ENCODE measurements at regions not wholly inside any gene's neighbourhood (a gene's known extent, or its start where the extent isn't known, plus 50 kb on each side); places are given as distances from the start of the nearest gene placed in this dataset.

DNA sequence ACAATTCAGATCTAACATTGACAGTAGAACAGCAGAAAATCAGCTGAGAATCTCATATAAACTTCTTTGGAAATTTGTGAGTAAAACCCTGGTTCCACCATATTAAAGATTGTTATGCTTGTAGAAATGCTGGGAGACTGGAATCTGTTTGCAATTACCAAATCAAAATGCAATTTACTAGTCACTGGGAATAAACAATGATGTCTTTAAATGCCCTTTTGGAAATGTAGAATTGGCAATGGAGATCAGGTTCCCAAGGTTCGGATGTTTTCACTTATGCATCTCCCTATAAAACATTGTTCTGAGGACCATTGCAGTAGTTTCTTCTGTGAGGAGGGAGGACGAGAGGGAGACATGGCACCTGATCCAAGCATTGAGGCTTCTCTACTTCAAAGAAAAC lies 384.4 kb downstream of the TMEM167A start:
- no peak for DNase-seq

DNA sequence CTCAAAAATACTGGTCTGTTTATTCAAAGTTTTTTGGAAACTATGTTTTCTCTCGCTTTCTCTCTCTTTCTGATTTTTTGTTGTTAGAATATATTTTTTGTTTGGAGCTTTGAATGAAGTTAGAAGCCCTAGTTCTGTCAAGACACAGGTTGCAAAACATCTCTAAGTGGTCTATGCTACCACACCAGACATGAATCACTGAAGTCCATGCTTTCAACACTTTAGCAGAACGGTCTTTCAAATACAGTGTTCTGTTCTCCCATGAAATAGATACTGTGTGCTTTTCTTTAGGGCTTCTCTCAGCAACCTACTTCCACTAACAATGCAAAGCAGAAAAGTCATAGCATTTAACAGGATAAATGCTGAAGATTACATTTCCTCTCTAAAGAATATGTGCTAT lies 392.5 kb downstream of the TMEM167A start:
- no peak for DNase-seq

DNA sequence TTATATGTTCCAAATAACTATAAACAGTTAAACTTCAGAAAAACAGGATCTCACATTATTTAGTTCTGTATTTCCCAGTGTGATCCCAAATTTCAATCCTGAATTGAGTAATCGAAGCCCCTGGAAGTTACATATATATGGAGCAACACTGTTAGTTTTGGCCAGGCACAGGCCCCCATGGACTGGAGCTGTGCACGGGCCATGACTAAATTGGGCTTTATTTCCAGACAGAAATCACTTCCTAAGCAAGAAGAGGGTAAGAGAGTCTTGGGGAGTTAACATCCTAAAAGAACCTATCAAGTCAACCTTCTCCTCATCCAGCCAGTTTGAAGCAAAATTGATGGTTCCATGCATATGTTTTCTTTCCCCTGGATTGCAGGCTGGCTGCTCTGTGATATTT lies 393.0 kb downstream of the TMEM167A start:
- DNase-seq = no peak

DNA sequence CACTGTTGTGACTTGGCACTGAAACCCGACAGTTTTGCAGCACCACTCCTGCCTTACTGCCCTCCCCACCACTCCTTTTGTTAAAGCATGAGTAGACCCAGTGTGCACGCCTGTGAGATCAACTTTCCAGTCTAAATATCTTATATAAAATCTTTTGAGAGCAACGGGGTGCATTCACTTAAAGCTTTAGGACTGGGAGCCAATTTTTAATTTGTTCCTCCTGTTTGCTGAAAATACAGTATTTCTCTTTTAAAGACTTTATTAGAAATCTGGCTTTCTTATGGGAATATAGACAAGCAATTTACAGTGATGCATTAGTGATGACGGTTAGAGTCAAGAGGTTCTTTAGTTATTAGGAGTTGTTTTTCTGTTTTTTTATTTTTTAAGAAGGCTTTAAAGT lies 397.5 kb downstream of the TMEM167A start:
- DNase-seq = no peak

DNA sequence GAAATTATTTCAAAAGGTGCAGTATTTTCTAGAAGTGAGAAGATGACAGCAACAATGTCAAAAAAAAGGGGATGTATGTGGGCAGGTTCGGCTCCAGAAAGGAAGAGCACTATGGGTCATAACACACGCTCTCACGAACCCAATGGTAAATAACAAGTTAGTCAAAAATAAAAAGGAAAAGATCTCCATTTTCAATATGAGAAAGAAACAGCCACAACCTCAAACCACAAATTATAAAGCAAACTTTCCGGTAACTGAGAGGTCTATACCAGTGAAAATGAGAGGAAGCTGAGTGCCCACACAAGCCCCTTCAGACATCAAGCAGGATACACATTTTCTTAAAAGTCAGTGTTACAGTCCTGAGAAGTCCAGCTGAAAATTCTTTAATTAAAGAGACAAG lies 398.5 kb upstream of the RPS23 start:
- peak; percentile 7 to 44 (median 29) for DNase-seq

DNA sequence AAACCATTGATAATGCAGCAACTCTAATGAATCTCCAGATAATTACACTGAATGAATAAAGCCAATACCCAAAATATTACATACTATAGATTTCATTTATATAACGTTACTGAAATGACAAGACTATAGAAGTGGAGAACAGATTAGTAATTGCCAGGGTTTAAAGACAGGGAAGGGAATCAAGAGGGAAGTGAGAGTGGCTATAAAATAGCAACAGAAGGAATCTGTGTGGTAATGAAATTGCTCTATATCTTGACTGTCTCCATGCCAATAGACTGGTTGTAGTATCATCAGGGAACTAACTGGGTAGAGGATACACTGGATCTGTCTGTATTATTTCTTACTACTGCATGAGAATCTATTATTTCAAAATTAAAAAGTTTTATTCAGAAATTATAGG lies 396.5 kb upstream of the RPS23 start:
- DNase-seq = peak in 2 of 4 experiments; percentile 45 to 54

DNA sequence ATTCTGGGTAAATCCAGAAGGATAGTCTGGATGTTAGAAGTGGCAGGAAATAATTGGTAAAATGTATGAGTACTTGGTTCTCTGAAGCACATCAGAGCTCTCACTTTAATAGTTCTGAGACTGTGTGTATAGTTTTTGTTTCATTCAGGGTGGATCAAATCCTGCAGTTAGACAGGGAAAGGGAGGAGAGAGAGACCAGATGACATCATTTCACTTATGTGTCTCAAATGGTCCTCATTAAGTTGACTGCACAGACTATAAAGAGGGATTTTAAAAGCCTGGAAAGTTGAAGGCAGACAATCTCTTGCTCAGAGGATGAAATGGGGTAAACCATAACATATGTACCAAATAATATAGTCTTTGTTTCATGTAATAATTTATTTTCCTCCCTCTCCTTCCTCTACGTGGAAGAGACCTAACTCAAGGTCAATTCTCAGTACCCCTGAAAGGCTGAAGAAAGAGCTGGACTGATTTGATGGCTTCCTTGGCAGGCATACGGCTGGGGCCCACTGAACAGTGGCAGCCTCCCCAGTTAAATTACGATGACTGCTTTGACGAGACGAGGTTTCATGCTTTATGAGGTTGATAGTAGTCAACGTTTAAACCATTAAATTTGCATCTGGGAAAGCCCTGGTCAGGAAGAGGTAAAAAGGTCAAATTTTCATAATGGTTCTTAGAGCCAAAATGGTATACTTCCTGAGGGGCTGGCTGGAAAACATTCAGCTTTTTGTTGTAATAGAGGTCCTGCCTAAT lies 395.1 kb upstream of the RPS23 start:
- no peak for DNase-seq

DNA sequence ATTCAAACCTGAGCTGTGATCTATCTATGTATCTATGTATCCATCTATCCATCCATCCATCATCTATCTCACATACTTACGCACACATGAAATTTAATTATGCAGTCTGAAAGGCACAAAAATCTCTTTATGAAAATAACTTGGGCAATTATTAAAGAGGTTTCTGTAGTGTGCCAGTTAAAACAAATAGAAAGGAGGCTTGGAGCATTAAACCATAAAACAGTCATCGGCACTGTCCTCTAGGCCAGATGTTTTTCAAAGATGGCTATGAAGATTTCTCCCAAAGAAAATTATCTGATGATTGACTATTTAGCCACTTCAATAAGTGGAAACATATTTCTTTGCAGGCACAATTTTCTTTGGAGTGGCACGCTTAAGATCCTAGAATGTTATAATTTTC lies 392.5 kb upstream of the RPS23 start:
- DNase-seq = no peak

DNA sequence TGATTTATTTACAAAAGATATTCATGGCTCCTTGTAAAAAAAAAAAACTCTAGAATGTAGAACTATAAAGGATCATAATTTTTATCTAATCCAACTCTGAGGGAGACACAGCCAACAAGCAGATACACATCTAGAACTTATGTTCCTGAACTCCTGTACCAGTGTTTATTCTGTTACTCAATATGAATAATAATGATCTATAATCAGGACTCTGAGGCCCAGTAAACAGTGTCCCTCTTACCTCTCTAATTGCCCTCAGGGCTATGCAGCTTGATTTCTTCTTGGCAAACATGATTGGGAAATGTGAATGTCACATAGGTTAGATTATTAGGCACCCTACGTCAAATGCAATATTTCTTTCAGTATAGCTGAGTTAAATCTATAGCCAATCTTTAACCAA lies 391.6 kb upstream of the RPS23 start:
- DNase-seq = no peak

DNA sequence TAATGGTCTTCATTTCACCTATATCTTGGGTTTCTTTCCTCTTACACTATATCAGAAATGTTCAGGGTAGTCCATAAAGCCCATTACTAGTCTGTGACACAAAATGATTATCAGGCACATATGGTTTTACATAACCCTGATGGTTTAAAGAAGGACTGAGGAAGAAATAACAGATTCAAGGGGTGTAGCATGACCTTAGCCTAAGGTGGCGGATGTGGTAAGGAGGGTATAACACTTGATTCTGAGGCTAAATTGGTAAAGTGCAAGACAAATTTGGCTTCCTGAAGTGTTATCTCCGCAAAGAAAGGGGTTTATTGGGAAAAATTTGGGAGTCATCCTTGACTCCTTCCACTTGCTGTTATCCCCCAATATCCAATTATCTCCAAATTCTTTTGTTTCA lies 388.2 kb upstream of the RPS23 start:
- no peak for DNase-seq

DNA sequence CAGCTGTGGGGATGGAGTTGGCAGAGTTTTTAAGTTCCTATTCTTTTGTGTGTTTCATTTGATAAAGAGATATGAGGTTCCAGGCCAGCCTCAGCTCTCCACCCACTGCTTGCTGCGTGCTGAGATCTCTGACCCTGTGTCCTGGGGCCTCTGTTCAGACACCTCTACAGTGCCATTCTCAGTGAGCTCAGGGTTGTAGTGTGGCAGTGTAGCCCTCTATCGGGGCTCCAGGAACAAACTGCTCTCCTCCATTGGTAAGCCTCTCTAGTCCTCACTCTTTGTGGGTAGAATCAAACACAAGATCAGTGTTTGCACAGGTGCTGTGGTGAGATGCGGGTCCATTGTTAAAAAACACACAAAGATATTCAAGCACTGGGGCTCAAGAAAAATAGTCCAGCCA lies 386.6 kb upstream of the RPS23 start:
- no peak for DNase-seq

DNA sequence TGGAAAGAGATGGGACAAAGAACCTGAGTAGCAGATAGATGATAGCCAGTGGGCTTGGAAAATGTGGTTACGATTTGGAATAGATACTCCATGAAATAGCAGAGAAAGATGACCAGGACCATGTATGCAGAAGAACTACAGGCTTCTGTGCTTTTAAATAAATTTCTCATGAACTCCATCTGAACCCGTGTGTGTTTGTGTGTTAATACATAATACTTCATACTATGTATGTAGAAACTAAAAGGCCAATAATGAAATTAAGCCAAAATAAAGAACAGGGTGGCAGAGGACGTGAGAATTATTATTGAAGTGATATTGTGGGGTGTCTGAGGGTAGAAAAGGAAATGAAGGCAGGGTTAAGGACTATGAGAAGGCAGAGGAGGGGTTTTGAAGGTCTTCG lies 385.1 kb upstream of the RPS23 start:
- DNase-seq = no peak

DNA sequence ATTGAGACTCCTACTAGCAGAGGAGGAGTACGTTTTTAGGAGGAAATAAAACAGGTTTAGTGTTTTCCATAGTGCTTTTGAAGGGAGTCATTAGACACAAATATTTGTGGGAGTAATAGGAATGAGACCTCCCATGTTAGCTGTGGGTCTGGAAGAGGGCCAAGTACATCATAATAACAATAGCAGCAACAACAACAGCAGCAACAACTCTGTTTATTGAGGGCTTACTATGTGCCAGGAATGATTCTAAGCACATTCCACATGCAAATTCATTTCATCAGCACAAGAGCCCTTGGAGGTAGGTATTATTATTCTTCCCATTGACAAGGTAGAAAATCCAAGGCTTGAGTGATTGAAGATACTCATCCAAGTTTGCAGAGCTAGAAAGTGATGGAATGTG lies 384.2 kb upstream of the RPS23 start:
- no peak for DNase-seq

DNA sequence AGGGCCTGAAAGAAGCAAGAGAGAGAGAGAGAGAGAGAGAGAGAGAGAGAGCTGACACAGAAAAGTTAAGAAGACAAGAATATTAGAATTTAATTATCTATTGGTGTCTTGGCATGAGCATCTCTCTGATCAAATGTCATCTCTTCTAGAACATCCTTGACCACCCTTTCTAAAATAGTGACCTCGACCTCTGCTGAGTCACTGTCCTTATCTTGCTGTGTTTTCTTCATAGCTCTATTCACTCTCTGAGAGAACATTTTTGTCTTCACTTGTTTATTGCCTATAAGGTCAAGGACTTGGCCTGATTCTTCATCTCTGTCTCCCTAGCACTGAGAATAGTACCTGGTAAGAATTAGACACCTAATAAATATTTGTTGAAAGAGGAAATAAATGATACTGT lies 383.8 kb upstream of the RPS23 start:
- DNase-seq = no peak

DNA sequence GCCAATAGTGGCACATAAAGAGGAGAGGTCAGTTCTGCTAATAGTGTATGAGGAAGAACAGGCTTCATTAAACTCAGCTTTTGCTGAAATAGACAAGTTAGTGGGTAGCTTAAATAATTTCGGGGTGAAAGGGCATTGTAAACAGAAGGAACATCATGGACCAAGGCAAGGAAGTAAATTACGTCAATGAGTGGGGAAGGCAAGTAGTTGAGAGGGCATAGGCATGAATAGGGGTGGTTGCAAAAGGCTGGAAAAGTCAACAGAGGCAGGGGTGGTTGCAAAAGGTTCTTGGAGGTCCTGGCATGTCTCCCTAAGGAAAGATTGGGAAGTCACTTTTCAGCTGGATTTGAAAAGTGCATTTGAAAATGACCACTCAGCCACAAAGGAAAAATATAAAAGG lies 383.3 kb upstream of the RPS23 start:
- peak in 1 of 4 experiments; percentile 8 for DNase-seq

DNA sequence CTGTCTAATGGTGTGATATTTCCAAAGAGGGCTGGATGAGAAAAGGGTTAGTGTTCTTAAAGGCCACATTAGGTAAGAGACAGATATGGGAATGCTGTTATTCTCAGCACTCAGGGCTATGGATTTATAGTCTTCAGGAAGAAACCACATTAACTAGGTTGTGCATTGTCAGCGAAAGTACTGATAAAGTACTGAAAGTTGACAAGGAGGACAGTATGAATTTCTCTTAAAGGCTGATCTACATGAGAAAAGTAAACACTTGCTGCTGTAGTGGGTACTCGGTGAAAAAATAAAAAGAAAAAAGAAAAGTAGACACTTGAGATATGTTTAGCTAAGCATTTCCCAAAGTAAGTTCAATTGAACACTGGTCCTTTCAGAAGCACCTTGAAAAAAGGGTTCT lies 381.0 kb upstream of the RPS23 start:
- DNase-seq = no peak

DNA sequence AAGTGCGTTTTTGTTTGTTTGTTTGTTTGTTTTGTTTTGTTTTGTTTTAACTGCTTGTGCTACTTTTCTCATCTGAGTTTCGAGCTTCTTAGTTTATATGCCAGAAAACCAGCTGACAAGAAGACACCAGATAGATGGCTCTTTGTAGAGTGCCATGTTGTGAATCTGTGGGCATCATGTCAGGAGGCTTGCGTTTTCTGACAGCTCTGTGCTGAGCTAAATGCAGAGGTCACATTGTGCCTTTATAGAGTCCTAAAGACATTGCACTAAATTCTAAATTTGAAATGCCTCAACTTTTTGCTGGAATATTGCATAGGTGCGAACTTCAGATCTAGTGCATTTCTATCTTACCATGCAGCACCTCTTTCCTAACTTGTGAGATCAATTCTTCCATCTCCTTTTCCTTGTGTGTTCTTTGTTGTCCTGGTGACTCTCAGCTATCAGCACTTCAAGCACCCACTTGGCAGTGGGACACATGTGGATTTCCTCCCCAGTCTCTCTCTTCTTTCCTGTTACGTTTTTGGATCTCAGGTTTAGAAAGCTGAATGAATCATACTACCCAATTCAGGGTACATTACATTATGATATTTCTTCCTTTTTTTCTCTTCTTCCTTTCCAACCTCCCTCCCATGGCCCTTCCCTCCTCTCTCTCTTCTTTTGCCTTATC lies 379.0 kb upstream of the RPS23 start:
- no peak for DNase-seq

DNA sequence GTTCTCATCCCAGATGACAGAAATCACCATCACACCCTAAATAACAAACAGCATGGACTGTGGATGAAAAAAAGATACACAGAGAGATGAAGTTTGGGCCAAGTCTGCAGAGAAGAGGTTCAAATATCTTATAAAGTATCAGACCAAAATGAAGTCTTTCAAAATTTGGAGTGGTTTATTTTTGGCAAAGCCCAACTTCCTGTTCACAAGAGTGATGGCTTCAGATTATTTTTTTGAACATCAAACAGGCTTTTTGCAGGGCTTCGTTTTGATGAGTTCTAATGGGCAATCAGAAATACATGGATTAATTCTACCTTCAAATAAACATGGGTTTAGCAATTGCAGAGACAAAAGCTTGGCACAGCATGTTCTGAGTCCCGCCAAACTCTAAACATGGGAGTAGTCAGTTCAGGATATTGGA lies 378.2 kb upstream of the RPS23 start:
- no peak for DNase-seq

DNA sequence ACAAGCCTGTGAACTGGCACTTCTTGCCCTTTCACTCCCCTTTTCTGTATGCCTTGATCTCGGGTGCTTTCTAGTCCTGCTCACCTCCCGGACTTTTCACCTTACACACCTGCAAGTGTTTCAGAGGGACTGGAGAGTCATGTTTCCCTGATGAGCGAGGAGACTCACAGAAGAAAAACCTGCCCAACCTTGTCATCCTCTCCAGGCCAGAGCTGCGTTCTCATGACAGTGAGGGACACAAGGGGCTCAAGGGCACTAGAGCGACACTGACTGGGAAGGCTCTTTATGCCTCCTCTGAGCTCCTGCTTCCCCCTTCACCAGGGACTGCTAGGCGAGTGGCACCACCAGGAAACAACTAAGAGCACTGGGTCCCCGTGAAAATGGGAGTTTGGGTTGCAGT lies 376.9 kb upstream of the RPS23 start:
- no peak for DNase-seq

DNA sequence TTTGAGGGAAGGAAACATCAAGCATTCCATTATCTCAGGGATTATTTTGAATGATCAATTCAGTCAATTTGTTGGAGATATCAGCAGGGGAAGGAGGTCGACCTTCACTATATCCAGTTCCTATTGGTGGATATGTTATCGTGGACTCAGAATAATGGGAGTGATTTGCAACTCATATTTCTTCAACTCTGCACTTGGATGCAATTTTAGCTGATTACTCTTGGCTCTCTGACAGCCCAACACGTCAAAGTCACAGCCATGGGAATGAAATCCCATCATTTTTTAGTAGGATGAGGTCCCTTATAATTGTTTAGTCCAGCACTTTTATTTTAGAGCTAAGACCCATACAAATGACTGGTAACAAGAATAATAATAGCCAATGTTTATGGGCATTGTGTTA lies 371.8 kb upstream of the RPS23 start:
- DNase-seq = no peak

DNA sequence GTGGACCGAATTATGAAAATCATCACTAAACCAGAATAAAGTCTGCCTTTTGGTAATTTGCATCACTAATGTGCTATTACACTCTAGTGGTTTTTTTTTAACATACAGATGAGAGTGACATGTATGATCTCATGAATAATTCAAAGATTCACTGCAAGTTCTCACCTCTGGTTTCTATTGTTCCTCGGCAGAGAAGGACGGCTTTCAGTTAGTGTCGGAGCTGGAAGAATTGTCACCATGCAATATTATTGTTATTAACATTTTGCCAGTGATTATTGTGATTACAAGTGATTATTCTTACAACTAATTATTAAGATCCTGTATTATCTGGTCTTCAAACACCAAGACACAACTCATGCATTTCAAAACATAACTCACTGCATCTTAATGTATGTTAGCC lies 366.6 kb upstream of the RPS23 start:
- no peak for DNase-seq

DNA sequence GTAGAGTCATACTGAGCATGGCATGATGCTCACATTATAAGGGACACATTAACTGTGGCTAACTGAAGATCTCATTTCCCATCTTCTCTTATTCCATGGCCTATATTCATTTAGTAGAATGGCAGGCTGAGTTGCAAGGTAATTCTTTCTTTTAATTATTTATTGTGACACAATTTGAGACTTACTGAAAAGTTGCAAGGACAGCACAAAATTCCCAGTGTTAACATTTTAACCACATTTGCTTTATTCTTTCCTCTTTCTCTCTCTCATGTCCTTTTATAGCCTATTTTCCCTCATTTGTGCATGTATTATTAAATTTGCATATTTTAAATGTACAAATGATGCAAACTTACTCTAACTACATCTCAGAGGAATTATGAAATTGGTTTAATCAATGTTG lies 366.1 kb upstream of the RPS23 start:
- DNase-seq = no peak

DNA sequence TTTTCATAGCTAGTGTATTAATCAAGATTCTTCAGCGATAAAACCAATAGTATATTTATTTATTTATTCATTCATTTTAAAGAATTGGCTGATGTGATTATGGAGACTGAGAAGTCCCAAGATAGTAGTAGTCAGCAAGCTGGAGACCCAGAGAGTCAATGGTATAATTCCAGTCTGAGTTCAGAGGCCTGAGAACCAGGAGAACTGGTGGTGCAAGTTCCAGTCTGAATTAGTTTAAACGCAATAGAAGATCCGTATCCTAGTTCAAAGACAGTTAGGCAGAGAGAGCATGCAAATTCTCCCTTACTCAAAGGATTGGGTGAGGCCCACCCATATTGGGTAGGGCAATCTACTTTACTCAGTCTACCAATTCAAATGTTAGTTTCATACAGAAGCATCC lies 364.2 kb upstream of the RPS23 start:
- DNase-seq = no peak

DNA sequence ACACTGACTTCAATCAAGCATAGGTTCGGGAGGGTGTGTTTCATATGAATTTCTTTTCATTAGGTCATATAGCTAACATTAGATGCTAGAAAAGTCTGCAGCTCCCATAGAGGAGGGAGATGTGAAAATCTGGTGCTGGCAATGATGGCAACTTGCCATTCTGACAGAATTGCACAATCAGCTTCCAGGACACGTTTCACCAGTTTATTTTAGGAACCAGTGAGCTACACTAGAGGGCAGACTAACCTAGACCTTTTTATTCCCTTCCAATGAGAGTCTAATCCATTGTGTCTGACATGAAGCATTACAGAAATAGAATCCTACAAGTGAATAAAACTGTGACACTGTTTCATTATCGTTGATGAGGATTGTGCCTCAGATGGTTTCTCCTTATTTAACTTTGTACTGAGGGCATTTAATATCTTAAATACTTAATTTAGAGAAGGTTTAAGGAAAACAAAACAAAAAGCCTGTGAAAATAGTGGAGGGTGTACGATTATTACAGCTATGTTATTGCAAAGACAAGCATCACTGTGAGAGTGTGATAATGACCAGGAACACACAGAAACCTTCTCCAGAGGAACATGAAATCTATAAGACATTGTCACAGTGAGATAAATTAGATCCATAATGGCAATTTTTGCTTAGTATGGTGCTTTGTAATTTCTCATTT lies 363.3 kb upstream of the RPS23 start:
- DNase-seq = peak; percentile 74 to 89 (median 80)
